Activated CD4-positive, alpha-beta T cell treated with anti-CD3 and anti-CD28 coated beads for 24 hours (primary cell): ENCODE measurements at regions not wholly inside any gene's neighbourhood (a gene's known extent, or its start where the extent isn't known, plus 50 kb on each side); places are given as distances from the start of the nearest gene placed in this dataset.
"Not testable (repeated sequence)": the region's sequence is repeated elsewhere in the genome, so short reads cannot be mapped to it uniquely, and the experiment has no call there.

Experiments
- DNase-seq, 2 donors: peaks; one replicate each; pipeline ENCODE4 v3.0.0-alpha.2; 2020; ENCODE audit warnings: low read depth in 2 of 2

- not testable (repeated sequence) for DNase-seq
Measured at GRCh38 chr20:25864963-25865714, 168.5 kb upstream of the ZNF337 start.

- no peak for DNase-seq
Measured at GRCh38 chr20:25864326-25864962, 167.8 kb upstream of the ZNF337 start.

- DNase-seq: no peak
Measured at GRCh38 chr20:25863536-25864325, 167.1 kb upstream of the ZNF337 start.

GRCh38 chr20:25862967-25863530 is 166.4 kb upstream of the ZNF337 start:
- DNase-seq: peak; percentile 71 to 80

GRCh38 chr20:25860531-25861150 is 164.0 kb upstream of the ZNF337 start:
- no peak for DNase-seq

- peak; percentile 51 to 65 for DNase-seq
Measured at GRCh38 chr20:25859649-25860530, 163.2 kb upstream of the ZNF337 start.

- DNase-seq: no peak
Measured at GRCh38 chr20:25858495-25859425, 162.1 kb upstream of the ZNF337 start.

- not testable (repeated sequence) for DNase-seq
Measured at GRCh38 chr20:25857091-25857788, 160.6 kb upstream of the ZNF337 start.

GRCh38 chr20:25856256-25856884 is 159.7 kb upstream of the ZNF337 start:
- DNase-seq: no peak

GRCh38 chr20:25855451-25856156 is 159.0 kb upstream of the ZNF337 start:
- not testable (repeated sequence) for DNase-seq

GRCh38 chr20:25854666-25855065 is 158.0 kb upstream of the ZNF337 start:
- not testable (repeated sequence) for DNase-seq

- DNase-seq: peak; percentile 71 to 81
Measured at GRCh38 chr20:25853718-25854388, 157.2 kb upstream of the ZNF337 start.

GRCh38 chr20:25852968-25853717 is 156.5 kb upstream of the ZNF337 start:
- not testable (repeated sequence) for DNase-seq

- not testable (repeated sequence) for DNase-seq
Measured at GRCh38 chr20:25850133-25850532, 153.5 kb upstream of the ZNF337 start.

- DNase-seq: no peak
Measured at GRCh38 chr20:25848222-25848621, 151.6 kb upstream of the ZNF337 start.

GRCh38 chr20:25844640-25845039 is 148.0 kb upstream of the ZNF337 start:
- not testable (repeated sequence) for DNase-seq
